ENCODE measurements at regions not wholly inside any gene's neighbourhood (a gene's known extent, or its start where the extent isn't known, plus 50 kb on each side); places are given as distances from the start of the nearest gene placed in this dataset.

DNA sequence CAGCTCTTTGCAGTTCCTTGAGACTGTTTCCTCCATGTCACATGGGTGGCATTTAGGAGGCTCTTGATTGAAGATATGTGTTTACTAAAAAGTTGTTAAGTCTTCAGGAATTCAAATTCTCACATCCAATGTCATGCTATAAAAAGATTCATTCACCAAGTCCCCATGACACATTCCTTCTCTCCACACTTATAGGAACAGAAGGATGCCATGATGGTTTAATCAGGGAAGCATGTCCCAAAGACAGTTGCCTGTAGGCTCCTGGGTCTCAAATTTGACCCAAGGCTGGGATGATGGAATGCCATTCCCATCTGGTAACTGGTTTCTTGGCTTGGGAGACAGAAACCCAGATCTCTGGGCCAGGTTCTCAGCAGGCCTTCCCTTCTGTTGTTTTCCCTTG is 140.6 kb upstream of the SOX9 start:
- no peaks in the 10 kb centered on the region for H3K27me3 ChIP-seq (replicated peaks; ENCODE audit: insufficient read depth, low read depth, low read length, poor library complexity)
- intact Hi-C loops (cut with micrococcal nuclease; ENCODE audit: unreplicated experiment) = no loop called here
- TF ChIP-seq CTCF (conservative IDR thresholded peaks at IDR 0.05; ENCODE audit: low read depth, low read length) (no peak), EZH2 (IDR thresholded peaks at IDR 0.05; ENCODE audit: borderline replicate concordance, low read depth, low read length, poor library complexity, severe bottlenecking) (no peak)
- CTCF ChIA-PET = no interaction called here
- H3K4me3 ChIP-seq (ENCODE audit: low read depth, low read length, poor library complexity, severe bottlenecking) = no peak overlapping the region
- DNase-seq (ENCODE audit: low spot score) = no peak
- H3K4me1 ChIP-seq (ENCODE audit: insufficient read depth, low read length, poor library complexity, severe bottlenecking) = no peaks in the 10 kb centered on the region
- BruUV-seq (replicated peaks) = no TSS peak
- H3K27ac ChIP-seq (ENCODE audit: low read depth, low read length, poor library complexity, severe bottlenecking) = no peak overlapping the region
- H3K9me3 ChIP-seq (ENCODE audit: low read depth, low read length, poor library complexity, severe bottlenecking) = no peaks in the 10 kb centered on the region
- POLR2A ChIA-PET (ENCODE audit: low non-redundant PET) = interaction anchor here (0.7 kb wide), 1 partner anchor 50 kb away, joined by 12 read pairs; no protein-coding TSS in a partner anchor
- no peaks in the 10 kb centered on the region for H3K36me3 ChIP-seq (ENCODE audit: insufficient read depth, low read length, poor library complexity, severe bottlenecking)

DNA sequence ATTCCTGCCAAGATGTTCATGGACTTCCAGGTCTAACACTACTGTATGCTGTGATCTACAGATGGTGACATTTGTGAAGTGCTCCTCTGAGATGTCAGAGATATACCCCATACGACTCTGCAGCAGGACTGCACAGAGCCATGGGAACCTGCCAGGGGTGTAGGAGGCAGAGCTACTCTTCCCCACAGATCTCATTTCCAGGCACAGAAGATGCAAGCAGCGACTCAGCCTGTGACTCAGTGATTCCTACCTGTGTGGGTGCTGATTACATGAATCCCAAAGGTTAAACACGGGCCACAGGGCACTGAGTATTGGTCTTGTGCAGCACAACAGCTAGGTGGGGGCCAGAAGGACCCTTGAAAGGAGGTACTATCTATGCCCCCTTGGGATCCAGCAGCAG is 137.0 kb upstream of the SOX9 start:
- no TSS peak for BruUV-seq (replicated peaks)
- intact Hi-C loops (cut with micrococcal nuclease; ENCODE audit: unreplicated experiment) = no loop called here
- DNase-seq (ENCODE audit: low spot score) = no peak
- H3K27me3 ChIP-seq (replicated peaks; ENCODE audit: insufficient read depth, low read depth, low read length, poor library complexity) = no peaks in the 10 kb centered on the region
- H3K4me1 ChIP-seq (ENCODE audit: insufficient read depth, low read length, poor library complexity, severe bottlenecking) = no peaks in the 10 kb centered on the region
- ChIA-PET CTCF (no interaction called here), POLR2A (ENCODE audit: low non-redundant PET) (no interaction called here)
- TF ChIP-seq CTCF (conservative IDR thresholded peaks at IDR 0.05; ENCODE audit: low read depth, low read length) (no peak), EZH2 (IDR thresholded peaks at IDR 0.05; ENCODE audit: borderline replicate concordance, low read depth, low read length, poor library complexity, severe bottlenecking) (no peak)
- H3K27ac ChIP-seq (ENCODE audit: low read depth, low read length, poor library complexity, severe bottlenecking) = no peak overlapping the region
- H3K4me3 ChIP-seq (ENCODE audit: low read depth, low read length, poor library complexity, severe bottlenecking) = no peak overlapping the region
- no peaks in the 10 kb centered on the region for H3K36me3 ChIP-seq (ENCODE audit: insufficient read depth, low read length, poor library complexity, severe bottlenecking)
- H3K9me3 ChIP-seq (ENCODE audit: low read depth, low read length, poor library complexity, severe bottlenecking) = no peaks in the 10 kb centered on the region

DNA sequence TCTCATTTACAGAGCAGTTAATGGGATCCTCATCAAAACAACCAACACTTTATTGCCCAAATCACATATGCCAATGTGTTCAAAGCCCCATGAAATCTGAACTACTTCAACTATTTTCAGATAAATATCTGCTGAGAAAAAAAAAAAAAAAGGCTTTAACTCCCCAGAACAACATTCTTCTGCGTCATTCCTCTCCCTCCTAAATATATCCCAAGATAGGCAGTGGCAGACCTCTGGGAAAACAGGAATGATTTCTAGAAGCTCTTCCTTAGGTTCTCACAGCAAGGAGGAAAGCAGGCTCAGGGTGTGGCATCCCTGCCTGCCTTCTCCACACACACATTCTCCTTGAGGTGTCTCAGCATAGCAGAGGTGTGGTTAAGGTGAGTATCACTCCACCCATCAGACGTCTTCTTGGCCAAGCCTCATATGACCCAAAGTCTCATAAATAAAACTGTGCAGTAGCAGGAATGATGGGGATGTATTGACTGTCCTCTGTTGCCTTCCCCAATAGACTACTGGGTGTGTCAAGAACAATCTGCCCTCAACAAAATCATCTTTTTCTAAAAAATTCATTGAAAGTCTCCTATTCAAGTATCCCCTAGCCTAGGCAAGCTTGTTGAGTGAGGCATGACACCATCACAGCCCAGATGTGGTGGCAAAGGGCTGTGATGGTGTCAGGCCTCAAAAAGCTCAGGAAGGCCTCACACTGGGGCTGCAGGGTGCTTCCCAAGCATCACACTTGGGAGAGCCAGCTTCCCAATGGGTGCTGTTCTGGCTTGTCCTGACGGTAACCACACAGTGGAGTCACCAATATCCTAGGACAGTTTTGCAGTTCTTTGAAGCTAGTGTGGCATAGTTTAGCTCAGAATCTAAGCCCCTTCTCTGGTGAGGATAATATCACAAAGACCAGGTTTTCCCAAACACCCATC is 135.4 kb upstream of the SOX9 start:
- Histone ChIP-seq H3K27ac (ENCODE audit: low read depth, low read length, poor library complexity, severe bottlenecking) (no peak overlapping the region), H3K27me3 (replicated peaks; ENCODE audit: insufficient read depth, low read depth, low read length, poor library complexity) (no peaks in the 10 kb centered on the region), H3K36me3 (ENCODE audit: insufficient read depth, low read length, poor library complexity, severe bottlenecking) (no peaks in the 10 kb centered on the region), H3K4me3 (ENCODE audit: low read depth, low read length, poor library complexity, severe bottlenecking) (no peak overlapping the region), H3K9me3 (ENCODE audit: low read depth, low read length, poor library complexity, severe bottlenecking) (no peaks in the 10 kb centered on the region), H3K4me1 (ENCODE audit: insufficient read depth, low read length, poor library complexity, severe bottlenecking) (no peaks in the 10 kb centered on the region)
- TF ChIP-seq CTCF (conservative IDR thresholded peaks at IDR 0.05; ENCODE audit: low read depth, low read length) = no peak
- intact Hi-C loops (cut with micrococcal nuclease; ENCODE audit: unreplicated experiment) = no loop called here
- CTCF ChIA-PET = no interaction called here
- BruUV-seq (replicated peaks) = no TSS peak
- no peak for DNase-seq (ENCODE audit: low spot score)
- POLR2A ChIA-PET (ENCODE audit: low non-redundant PET) = no interaction called here
